Astrocyte (in vitro differentiated cells and primary cell): ENCODE measurements at regions not wholly inside any gene's neighbourhood (a gene's known extent, or its start where the extent isn't known, plus 50 kb on each side); places are given as distances from the start of the nearest gene placed in this dataset.

Experiments used
- DNase-seq: peaks from one replicate; pipeline ENCODE4 v3.0.0-alpha.2; 2010; ENCODE audit warnings: low read depth
- FAIRE-seq: peaks from 2 replicates; lab custom pipeline; 2011; peaks lifted over from hg19 to GRCh38; lab: Jason Lieb, UNC
- H2AFZ ChIP-seq: 2 replicates; pipeline ENCODE4 v1.6.0; 2012; ENCODE audit warnings: low read depth, low read length, inconsistent platforms
- H3K27ac ChIP-seq: 2 replicates; pipeline ENCODE4 v1.5.1; 2011; ENCODE audit warnings: low read depth, low read length, inconsistent platforms
- H3K27me3 ChIP-seq: 2 replicates; pipeline ENCODE4 v1.6.0; 2011; ENCODE audit warnings: low read length, inconsistent platforms; ENCODE audit not compliant: insufficient read depth
- H3K36me3 ChIP-seq: 2 replicates; pipeline ENCODE4 v1.5.1; 2011; ENCODE audit warnings: low read length, inconsistent platforms; ENCODE audit not compliant: insufficient read depth
- H3K4me1 ChIP-seq: 2 replicates; pipeline ENCODE4 v1.5.1; 2011; ENCODE audit warnings: low read length, inconsistent platforms; ENCODE audit not compliant: insufficient read depth
- H3K4me2 ChIP-seq: 2 replicates; pipeline ENCODE4 v1.6.0; 2012; ENCODE audit warnings: low read length, inconsistent platforms
- H3K4me3 ChIP-seq: 2 replicates; pipeline ENCODE4 v1.5.1; 2011; ENCODE audit warnings: low read depth, mild to moderate bottlenecking, low read length, inconsistent platforms; ENCODE audit not compliant: insufficient read depth
- H3K79me2 ChIP-seq: 2 replicates; pipeline ENCODE4 v1.6.0; 2012; ENCODE audit warnings: mild to moderate bottlenecking, low read length, inconsistent platforms; ENCODE audit not compliant: insufficient read depth
- H3K9ac ChIP-seq: 2 replicates; pipeline ENCODE4 v1.6.0; 2012; ENCODE audit warnings: mild to moderate bottlenecking, low read length, inconsistent platforms
- H3K9me3 ChIP-seq: 2 replicates; pipeline ENCODE4 v1.5.1; 2012; ENCODE audit warnings: low read depth, mild to moderate bottlenecking, low read length, inconsistent platforms; ENCODE audit not compliant: insufficient read depth
- H4K20me1 ChIP-seq: 2 replicates; pipeline ENCODE4 v1.6.0; 2012; ENCODE audit warnings: low read length, inconsistent platforms; ENCODE audit not compliant: insufficient read depth
- H3K27ac Mint-ChIP-seq: one replicate; pipeline ENCODE4 v1.8.0; 2021; ENCODE audit warnings: mild to moderate bottlenecking, mixed read lengths; ENCODE audit not compliant: unreplicated experiment
- H3K27me3 Mint-ChIP-seq: one replicate; pipeline ENCODE4 v1.8.0; 2021; ENCODE audit warnings: low read depth, mixed read lengths; ENCODE audit not compliant: unreplicated experiment
- H3K36me3 Mint-ChIP-seq: one replicate; pipeline ENCODE4 v1.8.0; 2021; ENCODE audit warnings: low read depth, mixed read lengths; ENCODE audit not compliant: unreplicated experiment
- H3K4me1 Mint-ChIP-seq: one replicate; pipeline ENCODE4 v1.8.0; 2021; ENCODE audit warnings: low read depth, mixed read lengths; ENCODE audit not compliant: unreplicated experiment
- H3K4me3 Mint-ChIP-seq: one replicate; pipeline ENCODE4 v1.8.0; 2021; ENCODE audit warnings: mild to moderate bottlenecking, moderate library complexity, mixed read lengths; ENCODE audit not compliant: unreplicated experiment
- H3K9me3 Mint-ChIP-seq: one replicate; pipeline ENCODE4 v1.8.0; 2021; ENCODE audit warnings: mild to moderate bottlenecking, mixed read lengths; ENCODE audit not compliant: unreplicated experiment
- EZH2 ChIP-seq: IDR thresholded peaks from 2 replicates; pipeline ENCODE4 v1.6.1; 2012; ENCODE audit warnings: mild to moderate bottlenecking, low read length, inconsistent platforms; ENCODE audit not compliant: insufficient read depth
- TF ChIP-seq, protein P1 (sequence below): IDR thresholded peaks from 2 replicates; pipeline ENCODE4 v1.5.1; 2011; ENCODE audit warnings: low read depth, mild to moderate bottlenecking, inconsistent platforms, low read length, moderate library complexity; ENCODE audit not compliant: insufficient read depth

GRCh38 chr3:34065901-34066300, 267.5 kb downstream of the PDCD6IP start:
- FAIRE-seq (no peak), DNase-seq (no peak)
- peaks cover 4% of the 10 kb centered on the region for H3K4me1 ChIP-seq
- no peaks in the 10 kb centered on the region for H3K36me3 Mint-ChIP-seq
- no peaks in the 10 kb centered on the region for H3K9me3 ChIP-seq
- H3K9ac ChIP-seq: no peak overlapping the region
- H3K79me2 ChIP-seq: no peaks in the 10 kb centered on the region
- no peak overlapping the region for H3K27ac Mint-ChIP-seq
- H4K20me1 ChIP-seq: no peaks in the 10 kb centered on the region
- H3K9me3 Mint-ChIP-seq: no peaks in the 10 kb centered on the region
- no peak overlapping the region for H3K27ac ChIP-seq
- no peaks in the 10 kb centered on the region for H3K27me3 ChIP-seq
- no peak overlapping the region for H3K4me2 ChIP-seq
- H3K4me3 ChIP-seq: no peak overlapping the region
- no peak overlapping the region for H3K4me3 Mint-ChIP-seq
- TF ChIP-seq, protein P1, sequence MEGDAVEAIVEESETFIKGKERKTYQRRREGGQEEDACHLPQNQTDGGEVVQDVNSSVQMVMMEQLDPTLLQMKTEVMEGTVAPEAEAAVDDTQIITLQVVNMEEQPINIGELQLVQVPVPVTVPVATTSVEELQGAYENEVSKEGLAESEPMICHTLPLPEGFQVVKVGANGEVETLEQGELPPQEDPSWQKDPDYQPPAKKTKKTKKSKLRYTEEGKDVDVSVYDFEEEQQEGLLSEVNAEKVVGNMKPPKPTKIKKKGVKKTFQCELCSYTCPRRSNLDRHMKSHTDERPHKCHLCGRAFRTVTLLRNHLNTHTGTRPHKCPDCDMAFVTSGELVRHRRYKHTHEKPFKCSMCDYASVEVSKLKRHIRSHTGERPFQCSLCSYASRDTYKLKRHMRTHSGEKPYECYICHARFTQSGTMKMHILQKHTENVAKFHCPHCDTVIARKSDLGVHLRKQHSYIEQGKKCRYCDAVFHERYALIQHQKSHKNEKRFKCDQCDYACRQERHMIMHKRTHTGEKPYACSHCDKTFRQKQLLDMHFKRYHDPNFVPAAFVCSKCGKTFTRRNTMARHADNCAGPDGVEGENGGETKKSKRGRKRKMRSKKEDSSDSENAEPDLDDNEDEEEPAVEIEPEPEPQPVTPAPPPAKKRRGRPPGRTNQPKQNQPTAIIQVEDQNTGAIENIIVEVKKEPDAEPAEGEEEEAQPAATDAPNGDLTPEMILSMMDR: no peak
- no peak for TF ChIP-seq EZH2
- no peak overlapping the region for H2AFZ ChIP-seq
- H3K4me1 Mint-ChIP-seq: peaks cover under 1% of the 10 kb centered on the region
- H3K27me3 Mint-ChIP-seq: no peaks in the 10 kb centered on the region
- no peaks in the 10 kb centered on the region for H3K36me3 ChIP-seq

DNA sequence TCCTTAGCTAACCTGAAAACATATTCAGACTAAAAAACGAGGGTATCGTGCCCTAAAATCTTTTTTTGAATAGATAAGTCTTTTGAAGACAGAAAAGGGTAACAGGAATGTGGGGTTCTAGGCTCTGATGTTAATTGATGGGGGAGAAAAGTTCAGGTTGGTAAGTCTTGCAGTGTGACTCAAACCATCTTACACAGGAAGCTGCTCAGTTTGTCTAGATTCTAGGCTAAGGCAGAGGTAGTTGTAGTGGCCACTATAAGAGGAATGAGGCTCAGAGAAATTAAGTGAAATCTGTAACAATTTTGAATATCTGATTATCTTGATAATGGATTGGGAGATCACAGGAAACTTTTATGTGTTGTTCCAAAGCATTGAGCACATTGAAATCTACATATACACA, 267.9 kb downstream of the PDCD6IP start:
- peaks cover 4% of the 10 kb centered on the region for H3K4me1 ChIP-seq
- Mint-ChIP-seq H3K27ac (no peak overlapping the region), H3K4me3 (no peak overlapping the region), H3K36me3 (no peaks in the 10 kb centered on the region), H3K27me3 (no peaks in the 10 kb centered on the region), H3K4me1 (peaks cover 2% of the 10 kb centered on the region), H3K9me3 (no peaks in the 10 kb centered on the region)
- no peak overlapping the region for H2AFZ ChIP-seq
- no peak overlapping the region for H3K4me2 ChIP-seq
- H3K36me3 ChIP-seq: no peaks in the 10 kb centered on the region
- H3K27me3 ChIP-seq: no peaks in the 10 kb centered on the region
- H3K27ac ChIP-seq: no peak overlapping the region
- no peak overlapping the region for H3K4me3 ChIP-seq
- no peaks in the 10 kb centered on the region for H4K20me1 ChIP-seq
- no peak overlapping the region for H3K9ac ChIP-seq
- no peaks in the 10 kb centered on the region for H3K79me2 ChIP-seq
- FAIRE-seq: no peak
- TF ChIP-seq, protein P1: no peak
- no peak for TF ChIP-seq EZH2
- H3K9me3 ChIP-seq: no peaks in the 10 kb centered on the region
- no peak for DNase-seq

DNA sequence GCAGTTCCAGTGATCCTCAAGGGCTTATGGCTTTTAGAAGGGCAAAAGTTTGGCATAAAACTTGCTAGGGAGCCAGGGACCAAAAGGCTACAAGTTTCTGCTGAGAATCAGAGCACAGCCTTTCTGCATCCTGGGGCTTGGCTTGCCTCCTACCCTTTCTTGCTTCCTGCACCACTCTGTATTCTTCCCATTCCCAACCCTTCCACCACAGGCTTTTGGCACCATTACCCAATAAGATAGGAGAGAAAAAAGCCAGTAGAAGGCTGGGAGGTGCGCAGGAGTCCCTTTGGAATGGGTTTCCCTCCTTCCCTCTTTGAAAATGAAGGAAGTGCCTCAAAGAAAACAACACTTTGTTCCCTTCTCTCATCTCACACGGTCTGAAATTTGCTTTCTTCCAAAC, 268.6 kb downstream of the PDCD6IP start:
- no peaks in the 10 kb centered on the region for H3K36me3 Mint-ChIP-seq
- no peak overlapping the region for H3K9ac ChIP-seq
- peaks cover 4% of the 10 kb centered on the region for H3K4me1 ChIP-seq
- no peaks in the 10 kb centered on the region for H3K27me3 ChIP-seq
- FAIRE-seq (no peak), DNase-seq (no peak)
- peaks cover 2% of the 10 kb centered on the region for H3K4me1 Mint-ChIP-seq
- no peaks in the 10 kb centered on the region for H3K79me2 ChIP-seq
- H2AFZ ChIP-seq: peak overlapping the region; percentile 29
- H3K9me3 Mint-ChIP-seq: no peaks in the 10 kb centered on the region
- H3K27me3 Mint-ChIP-seq: no peaks in the 10 kb centered on the region
- TF ChIP-seq, protein P1: no peak
- no peak for TF ChIP-seq EZH2
- no peaks in the 10 kb centered on the region for H4K20me1 ChIP-seq
- H3K4me3 ChIP-seq: no peak overlapping the region
- no peak overlapping the region for H3K4me2 ChIP-seq
- H3K36me3 ChIP-seq: no peaks in the 10 kb centered on the region
- H3K27ac ChIP-seq: no peak overlapping the region
- H3K9me3 ChIP-seq: no peaks in the 10 kb centered on the region
- H3K4me3 Mint-ChIP-seq: no peak overlapping the region
- H3K27ac Mint-ChIP-seq: no peak overlapping the region
